GM13976 (cell line): ENCODE measurements at regions not wholly inside any gene's neighbourhood (a gene's known extent, or its start where the extent isn't known, plus 50 kb on each side); places are given as distances from the start of the nearest gene placed in this dataset.

Source experiments
- DNase-seq: peaks from one replicate; pipeline ENCODE4 v3.0.0; 2012; ENCODE audit warnings: low spot score
- CTCF ChIP-seq: IDR thresholded peaks from 2 replicates; pipeline ENCODE4 v1.5.1; 2012; ENCODE audit warnings: borderline replicate concordance, mild to moderate bottlenecking; ENCODE audit not compliant: insufficient read depth; ENCODE audit errors: extremely low read depth, missing control alignments, control extremely low read depth
- in situ Hi-C: fragments of 300-500 bp; cut with MboI; formaldehyde crosslinking; loops from one replicate; pipeline ENCODE4 v1.12.0; 2022; ENCODE audit warnings: low sequenced_read_pairs, mixed read lengths, inconsistent platforms; ENCODE audit not compliant: unreplicated experiment

GRCh38 chr4:129337228-129337620 is 241.3 kb downstream of the C4orf33 start:
- no peak for DNase-seq
- in situ Hi-C loops: no loop called here
- TF ChIP-seq CTCF: no peak

DNA sequence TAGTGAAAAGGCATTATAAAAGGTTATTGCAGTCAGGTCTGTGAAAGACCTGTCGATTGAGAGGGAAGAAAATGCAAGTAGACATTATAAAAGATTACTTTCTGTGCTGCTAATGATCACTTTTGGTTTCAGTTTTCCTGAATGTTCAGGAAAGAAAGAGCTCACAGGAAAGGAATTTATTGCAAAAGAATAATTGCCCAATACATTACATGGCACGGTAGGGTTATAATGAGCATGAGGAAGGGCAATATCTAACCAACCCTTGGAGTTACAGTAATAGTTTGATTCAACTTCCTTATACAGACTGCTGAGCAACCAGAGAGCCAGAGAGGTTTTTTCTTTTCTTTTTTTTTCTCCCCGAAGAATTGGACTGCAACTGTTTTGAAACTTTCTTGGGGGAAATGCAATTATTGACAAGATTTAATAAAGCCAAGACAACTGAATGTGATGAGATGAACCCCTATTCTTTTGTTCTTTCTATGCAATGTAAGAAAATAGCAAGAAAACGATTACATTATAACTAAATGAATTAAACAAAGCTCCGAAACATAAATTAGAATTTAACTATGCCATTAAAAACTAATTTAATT is 247.0 kb downstream of the C4orf33 start:
- in situ Hi-C loops: no loop called here
- TF ChIP-seq CTCF: no peak
- no peak for DNase-seq

- peak; percentile 25 for TF ChIP-seq CTCF
- in situ Hi-C loops: no loop called here
- DNase-seq: peak; percentile 16
These were observed 248.1 kb downstream of the C4orf33 start for GRCh38 chr4:129344058-129344457.

DNA sequence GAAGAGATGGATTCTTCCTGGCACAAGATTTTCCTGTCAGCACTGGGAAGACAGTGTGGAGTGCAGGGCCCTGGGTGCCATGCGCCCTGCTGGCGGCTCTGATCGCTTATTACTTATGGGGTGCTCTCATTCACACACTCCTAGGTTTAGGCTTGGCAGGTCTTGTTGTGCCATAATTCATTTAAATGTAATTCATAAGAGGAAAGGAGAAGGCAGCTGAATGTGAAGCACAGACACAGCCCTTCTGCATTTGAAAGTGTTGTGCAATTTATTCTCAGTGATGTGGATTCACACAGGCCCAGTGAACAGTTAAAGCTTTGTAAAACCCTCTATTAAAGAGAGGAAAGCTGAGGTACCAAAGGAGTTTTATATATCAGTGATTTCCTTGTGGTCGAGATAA is 249.7 kb downstream of the C4orf33 start:
- DNase-seq: no peak
- no peak for TF ChIP-seq CTCF
- in situ Hi-C loops: no loop called here

DNA sequence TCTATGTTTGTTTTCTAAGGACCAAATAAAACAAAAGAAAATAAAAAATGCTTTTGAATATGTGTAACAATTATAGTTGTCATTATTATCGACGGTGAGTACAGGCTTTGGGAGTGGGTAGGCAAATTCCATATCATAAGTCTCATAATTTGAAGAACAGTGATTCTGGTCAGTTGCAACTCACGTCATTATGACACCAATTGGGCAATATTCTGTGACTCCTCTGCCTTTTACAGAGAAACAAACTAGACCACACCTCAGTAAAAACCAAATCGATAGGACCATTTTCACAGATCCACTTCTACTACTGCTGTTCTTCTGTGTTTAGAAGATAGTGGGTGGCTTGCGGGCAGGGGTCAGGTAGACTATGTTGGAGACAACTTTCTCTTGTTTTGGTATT is 250.1 kb downstream of the C4orf33 start:
- in situ Hi-C loops: no loop called here
- no peak for DNase-seq
- no peak for TF ChIP-seq CTCF

- no peak for DNase-seq
- TF ChIP-seq CTCF: no peak
- in situ Hi-C loops: no loop called here
These were observed 250.8 kb downstream of the C4orf33 start for GRCh38 chr4:129346734-129347133.
